NCI-H1436 treated with DMSO at 0.1 percent for 48 hours (cell line): ENCODE measurements at regions not wholly inside any gene's neighbourhood (a gene's known extent, or its start where the extent isn't known, plus 50 kb on each side); places are given as distances from the start of the nearest gene placed in this dataset.

Source experiments
- DNase-seq: peaks from one replicate; lab custom pipeline; 2025; lab: John Stamatoyannopoulos, UW

DNA sequence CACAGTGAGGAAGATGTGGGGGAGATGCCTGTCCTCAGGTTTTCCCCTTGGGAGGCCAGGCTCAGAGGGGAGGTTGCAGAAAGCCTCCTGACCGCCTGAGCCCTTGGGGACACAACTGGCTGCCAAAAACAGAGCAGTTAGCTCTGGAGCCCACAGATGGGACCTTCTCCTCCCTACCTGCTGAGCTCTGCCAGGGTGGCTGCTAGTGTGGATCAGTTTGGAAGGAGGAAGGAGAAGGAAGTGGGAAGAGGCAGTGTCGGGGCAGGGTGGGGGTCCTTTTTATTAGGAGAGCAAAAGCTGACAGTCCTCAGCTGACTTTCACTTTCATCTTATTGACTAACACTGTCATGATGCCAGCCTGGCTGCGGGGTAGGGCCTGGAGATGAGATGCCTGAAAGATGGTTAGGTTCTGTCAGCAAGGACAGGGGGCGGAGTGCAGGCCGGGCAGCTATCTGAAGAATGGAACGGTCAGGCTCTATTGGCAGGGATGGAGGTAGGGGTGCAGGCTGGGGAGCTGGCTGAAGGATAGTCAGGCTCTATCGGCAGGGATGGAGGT is 188.5 kb upstream of the HDAC4 start:
- no peak for DNase-seq

DNA sequence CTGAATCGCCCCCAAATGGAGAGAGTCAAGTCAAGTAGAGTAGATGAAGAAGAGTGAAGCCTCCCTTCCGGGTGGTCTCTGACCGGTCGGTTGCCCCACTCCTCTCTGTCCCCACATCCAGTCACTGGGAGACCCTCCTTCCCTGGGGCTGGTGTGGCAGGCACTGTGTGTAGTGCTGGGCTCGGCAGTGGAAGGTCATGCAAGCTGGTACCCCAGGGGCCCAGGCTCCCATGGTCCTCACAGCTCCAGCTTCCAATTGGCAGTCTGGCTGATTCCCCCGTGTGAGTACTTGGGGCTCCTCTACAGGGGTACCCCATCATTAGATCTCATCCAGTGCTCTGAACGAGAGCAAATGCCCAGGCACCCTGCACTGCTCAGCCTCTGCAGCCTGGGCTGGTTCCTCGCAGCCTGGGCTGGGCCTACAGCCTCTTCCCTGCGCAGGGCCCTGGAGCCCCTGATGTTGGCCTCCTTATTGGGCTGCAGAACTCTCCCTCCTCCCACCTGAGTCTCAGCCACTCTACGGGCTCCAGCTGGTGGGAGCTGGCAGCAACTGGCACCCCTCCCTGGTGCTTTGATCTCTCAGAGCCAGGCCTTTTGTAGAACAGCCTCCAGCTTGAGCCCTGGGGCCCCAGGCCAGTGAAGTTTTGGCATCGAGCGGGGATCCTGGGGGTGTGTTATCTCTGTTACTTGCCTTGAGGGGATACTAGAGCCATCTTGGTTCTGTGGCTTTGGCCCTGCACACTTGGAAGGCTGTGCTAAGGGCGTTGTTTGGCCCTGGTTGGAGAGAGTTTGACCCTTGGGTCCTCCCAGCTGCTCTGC is 187.8 kb upstream of the HDAC4 start:
- no peak for DNase-seq

DNA sequence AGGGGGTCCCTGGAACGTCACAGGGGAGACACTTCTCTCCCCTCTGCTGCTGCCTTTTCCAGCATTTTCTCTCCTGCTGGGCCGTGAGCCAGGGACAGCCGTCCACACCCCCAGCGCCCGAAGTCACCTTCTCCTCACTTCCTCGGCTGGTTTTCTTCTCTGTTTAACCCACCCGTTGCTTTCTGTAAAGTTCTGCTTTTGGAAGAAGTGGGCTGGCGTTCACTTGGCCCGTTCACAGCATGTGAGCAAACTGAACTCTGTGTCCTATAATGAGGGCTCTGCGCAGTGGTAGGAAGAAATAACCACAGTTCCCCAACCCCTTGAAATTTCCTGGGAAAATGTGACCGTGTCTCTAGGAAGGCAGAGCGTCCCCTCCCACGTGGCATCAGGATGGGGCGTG is 187.0 kb upstream of the HDAC4 start:
- no peak for DNase-seq

DNA sequence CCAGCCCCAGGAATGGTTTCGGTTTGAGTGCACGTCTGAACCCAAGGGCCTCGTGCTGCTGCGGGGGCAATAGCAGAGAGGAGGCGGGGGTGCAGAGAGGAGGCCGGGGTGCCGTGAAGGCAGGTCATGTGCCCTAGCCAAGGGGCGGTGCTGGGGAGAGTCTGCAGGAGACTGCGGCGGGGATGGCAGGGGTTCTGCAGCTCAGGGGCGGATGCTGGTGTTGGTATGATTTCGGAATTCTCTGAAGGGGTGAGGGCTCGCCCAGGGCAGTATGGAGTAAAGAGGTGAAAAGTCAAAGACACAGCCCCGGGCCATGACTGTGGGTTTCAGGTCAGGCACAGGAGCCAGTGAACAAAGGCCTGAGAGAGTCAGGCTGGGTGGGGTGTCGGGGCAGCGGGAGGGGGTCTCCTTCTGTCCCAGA is 186.5 kb upstream of the HDAC4 start:
- no peak for DNase-seq

DNA sequence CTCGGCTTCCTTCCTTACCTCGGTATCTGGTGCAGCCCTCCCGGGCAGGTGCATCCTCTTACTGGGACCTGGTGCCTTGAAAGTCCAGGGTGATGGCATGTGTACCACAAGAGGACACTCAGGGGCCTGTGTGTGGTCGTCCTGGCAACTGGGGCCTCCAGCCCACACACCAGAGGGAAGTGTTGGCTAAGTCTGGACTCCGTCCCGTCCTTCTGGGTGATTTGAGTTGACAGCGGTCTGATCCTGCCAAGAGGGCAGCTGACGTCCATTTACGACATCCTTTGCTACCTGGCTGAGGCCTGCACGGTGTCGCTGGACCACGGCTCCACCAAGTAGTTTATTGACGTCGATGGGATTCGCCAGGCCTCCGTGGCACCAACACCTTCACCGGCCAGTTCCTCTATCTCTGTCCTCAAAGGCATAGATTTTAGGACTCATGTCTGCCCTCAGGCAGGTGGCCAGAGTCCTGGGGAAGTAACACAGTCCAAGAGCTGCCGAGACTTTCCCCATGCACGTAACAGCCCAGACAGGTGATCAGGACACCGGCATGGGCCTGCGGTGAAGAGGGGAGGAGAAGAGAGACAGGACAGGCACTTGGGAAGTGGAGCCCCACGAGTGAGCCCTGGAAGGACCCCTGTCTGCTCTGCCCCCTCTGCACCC is 186.0 kb upstream of the HDAC4 start:
- no peak for DNase-seq

DNA sequence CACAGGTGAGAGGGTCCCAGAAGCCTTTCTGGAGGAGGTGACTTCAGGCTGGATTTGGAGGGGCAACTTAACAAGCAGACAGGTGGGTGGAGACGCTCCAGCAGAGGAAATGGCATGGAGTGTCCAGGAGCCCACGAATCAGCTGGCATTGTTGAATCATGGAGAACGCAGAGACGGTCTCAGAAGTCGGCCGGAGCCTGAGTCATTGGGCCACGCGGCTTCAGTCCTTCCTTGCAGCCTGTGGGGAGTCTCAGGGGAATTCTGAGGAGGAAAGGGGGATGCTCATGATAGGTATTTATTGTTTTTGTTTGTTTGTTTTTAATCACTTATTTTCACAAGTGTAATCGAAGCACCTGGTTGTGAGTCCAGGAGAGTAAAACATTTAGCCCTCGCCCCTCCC is 184.6 kb upstream of the HDAC4 start:
- DNase-seq = no peak

DNA sequence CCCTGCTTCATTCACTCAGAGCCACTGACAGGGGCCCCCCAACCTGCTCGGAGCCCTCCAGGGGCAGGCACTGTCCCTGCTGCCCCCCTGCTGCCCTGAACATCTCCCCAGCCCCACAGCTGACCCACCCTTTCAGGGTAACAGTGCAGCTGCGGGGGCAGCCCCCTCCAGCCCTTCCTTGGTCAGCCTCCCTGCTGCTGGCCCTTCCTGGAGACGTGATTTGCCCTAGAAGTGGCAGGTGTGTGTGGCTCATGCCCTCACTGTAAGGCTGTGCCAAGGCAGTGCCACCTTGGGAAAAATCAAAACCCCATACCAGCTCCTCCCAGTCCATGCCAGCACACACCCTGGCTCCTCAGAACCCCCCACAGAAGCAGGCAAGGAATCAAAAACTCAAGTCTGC is 184.2 kb upstream of the HDAC4 start:
- DNase-seq = no peak

DNA sequence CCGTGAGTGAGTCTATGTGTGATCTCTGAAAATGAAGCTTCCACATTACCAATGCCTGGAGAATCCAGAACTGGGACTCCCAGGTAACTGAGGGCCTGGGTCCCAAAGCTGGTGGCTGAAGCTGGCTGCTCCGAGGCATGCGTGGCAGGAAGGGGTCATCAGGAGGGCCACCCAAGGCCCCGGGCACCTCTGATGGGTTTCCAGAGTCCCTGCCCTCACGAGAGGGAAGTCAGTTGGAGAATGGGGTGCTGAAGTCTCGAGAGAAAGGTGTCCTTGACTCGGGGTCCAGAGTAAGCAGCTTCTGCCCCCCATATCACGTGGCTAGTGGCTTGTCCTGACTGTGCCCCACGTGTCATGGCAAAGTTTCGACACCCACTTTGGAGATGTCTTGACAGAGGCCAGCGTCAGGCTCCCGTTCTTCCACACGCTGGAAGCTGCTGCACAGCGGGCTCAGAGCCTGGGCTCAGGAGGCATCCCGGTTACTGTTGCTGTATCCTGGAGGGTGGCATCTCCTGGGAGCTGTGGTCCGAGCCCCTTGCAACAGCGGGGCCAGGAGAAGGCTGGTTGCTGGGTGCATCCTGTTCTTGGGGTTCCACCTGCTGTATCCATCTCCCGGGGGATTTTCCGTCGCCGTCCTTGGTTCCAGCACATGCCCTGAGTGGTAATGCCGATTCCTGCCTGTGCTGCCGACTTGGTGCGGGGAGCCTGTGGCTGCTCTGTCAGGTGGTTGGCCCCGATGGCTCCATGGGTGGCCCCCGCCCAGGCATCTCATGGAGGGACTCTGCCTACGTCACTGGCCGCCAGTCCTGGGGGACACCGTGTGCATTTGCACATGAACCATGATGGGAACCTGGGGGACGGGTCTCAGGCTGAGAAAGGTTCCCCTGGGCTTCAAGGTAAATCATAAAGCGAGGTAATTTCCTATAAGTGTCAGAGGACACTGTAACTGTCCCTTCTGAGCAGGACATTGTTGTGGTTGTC is 183.3 kb upstream of the HDAC4 start:
- no peak for DNase-seq

DNA sequence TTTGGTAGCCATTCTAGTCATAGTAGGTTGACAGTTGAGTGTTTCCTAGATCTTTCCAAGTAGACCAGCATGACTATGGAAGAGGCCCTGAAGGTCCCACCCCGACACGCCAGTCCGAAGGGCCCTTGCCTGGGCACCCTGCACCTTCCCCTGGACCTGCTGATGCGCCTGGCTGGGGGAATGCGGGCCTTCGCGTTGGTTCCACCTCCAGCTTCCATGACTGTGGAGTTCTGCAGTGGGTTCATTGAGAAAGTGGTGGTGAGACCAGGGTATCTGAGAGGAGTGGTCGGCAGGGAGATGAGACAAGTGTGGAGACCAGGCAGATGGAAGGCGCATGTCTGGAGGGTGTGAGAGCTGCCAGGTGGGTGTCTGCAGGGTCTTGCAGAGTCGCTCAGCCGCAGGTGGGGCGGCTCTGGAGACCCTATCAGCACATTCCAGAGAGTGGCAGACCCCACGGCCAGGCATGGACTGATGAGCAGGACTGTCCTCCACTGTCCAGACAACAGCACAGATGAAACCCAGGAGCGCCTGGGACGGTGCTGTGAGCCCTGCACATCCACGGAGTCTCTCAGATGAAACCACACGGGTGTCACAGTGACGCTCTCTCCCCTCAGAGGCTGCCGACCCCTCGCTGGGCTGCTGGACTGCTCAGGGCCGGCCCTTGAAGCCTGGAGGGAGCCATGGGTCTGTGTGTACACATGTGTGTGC is 182.5 kb upstream of the HDAC4 start:
- no peak for DNase-seq

DNA sequence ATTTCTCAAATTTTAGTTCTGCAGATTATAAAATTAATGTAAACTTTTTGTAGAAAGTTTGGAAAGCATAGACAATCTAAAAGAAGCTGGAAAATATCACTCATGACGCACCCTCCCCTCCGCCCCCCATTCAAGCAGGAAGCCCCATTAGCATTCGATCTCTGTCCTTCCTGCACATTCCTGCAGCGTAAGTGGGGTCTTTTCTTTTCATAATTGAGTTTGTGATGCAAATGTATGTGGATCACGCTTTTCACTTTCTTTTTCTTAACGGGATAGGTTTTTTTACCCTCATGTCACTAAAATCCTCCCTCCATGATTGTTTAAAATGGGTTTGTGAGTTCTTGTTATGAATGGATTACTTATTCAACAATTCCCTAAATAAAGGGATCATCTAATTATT is 181.7 kb upstream of the HDAC4 start:
- no peak for DNase-seq

DNA sequence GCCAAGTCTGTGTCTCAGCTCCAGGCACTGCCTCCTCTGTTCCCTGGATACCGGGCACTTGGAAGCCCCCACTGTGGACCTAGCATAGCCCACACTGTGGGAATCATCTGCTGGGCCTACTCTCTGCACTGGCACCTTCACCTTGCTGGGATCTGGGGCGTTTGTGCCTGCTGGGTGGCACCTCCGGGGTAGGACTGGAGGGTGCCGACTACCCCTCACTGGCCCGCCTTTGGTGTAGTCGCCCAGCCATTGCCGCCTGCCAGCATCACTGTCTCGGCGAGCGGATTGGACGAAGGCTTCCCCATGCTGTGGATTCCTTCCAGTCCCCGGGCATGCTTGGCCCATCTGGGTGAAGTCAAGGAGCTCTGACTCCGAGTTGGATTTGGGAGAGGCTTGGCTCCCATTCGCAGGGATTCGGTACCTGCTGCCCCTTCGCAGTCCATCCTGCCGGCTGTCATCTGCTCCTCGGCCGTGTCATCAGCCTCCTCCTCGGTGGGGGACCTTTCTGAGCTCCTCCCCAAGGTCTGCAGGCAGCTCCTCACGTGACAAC is 180.6 kb upstream of the HDAC4 start:
- no peak for DNase-seq

DNA sequence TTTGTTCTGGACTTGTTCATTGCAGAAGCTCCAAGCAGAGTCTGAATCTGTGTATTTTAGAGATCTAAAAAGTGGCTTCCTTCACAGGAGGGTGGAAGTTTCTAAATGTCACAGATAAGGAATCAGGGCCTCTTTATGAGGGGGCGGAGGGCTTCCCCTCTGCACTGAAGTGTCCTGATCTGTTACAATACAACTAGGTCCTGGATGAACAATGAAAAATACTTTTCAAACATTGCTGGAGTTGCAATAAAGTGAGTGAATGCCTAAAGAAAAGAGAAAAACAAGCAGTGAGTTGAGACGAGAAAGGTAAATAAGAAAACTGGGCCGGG is 179.3 kb upstream of the HDAC4 start:
- DNase-seq = no peak

DNA sequence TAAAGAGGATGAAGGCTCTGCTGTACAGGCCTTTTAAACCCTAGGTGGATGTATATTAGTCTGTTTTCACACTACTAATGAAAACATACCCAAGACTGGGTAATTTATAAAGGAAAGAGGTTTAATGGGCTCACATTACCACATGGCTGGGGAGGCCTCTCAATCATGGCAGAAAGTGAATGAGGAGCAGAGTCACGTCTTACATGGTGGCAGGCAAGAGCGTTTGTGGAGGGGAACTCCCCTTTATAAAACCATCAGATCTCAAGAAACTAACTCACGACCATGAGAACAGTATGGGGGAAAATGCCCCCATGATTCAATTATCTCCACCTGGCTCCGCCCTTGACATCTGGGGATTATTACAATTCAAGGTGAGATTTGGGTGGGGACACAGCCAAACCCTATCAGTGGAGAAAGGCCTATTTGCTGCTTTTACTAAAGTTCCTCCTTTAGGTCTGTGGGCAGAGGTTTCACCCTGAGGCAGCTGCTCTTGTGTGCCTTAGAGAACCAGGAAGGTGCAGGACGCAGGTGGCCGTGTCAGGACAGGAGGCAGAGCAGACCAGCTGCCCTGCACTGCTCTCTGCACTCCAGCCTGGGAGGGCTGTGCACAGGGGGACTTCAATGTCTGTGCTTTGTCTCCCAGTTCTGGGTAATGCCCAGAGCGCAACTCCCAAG is 178.8 kb upstream of the HDAC4 start:
- DNase-seq = no peak

DNA sequence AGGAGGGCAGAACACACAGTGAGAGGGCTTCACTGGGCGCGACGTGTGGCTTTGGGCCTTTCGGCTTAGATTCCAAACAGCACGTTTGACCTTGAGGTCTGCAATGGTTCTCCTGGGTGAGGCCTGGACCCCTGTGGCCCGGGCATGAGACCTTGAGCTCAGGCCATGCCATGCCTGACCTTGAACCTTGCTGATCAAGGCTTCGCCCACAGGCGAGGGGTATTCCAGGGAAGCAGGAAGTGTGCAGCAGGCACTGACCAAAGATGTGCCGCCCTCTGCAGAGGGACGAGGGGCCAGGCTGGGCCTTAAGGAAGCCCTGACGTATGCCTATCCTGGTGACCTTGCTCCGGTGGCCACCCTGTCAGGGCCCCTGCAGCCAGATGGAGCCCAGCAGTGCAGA is 178.3 kb upstream of the HDAC4 start:
- DNase-seq = no peak

DNA sequence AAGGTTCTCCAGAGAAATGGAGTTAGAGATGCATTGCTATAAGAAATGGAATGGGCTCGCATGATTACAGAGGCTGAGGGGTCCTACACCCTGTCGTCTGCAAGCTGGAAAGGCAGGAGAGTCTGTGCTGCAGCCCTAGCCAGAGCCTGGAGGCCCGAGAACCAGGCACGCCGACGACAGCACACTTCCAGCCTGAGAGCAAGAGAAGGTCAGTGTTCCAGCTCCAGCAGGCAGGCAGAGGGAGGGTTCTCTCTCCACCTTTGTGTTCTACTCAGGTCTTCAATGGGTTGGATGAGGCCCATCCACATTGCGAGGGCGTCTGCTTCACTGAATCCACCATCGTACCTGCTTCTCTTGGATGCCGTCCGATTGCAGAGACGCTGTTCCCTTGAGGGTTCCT is 177.6 kb upstream of the HDAC4 start:
- no peak for DNase-seq

DNA sequence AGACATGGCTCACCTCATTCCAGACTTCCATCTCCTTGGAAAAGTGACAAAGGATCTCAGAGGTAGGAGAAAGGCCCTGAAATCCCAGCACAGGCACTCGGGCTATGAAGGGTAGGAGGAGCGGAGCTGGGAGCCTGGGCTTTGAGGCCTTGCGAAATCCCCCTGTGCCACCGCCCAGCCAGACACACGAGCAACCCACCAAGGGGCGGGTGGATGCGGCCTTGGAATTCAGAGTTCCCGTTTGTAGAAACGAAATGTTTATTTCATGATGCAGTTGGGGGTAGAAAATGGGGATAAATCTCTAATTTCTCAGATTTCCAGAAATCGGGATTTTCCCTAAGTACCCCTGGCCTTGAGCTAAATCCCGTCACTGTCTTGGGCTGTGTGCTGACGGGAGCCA is 177.1 kb upstream of the HDAC4 start:
- DNase-seq = no peak

DNA sequence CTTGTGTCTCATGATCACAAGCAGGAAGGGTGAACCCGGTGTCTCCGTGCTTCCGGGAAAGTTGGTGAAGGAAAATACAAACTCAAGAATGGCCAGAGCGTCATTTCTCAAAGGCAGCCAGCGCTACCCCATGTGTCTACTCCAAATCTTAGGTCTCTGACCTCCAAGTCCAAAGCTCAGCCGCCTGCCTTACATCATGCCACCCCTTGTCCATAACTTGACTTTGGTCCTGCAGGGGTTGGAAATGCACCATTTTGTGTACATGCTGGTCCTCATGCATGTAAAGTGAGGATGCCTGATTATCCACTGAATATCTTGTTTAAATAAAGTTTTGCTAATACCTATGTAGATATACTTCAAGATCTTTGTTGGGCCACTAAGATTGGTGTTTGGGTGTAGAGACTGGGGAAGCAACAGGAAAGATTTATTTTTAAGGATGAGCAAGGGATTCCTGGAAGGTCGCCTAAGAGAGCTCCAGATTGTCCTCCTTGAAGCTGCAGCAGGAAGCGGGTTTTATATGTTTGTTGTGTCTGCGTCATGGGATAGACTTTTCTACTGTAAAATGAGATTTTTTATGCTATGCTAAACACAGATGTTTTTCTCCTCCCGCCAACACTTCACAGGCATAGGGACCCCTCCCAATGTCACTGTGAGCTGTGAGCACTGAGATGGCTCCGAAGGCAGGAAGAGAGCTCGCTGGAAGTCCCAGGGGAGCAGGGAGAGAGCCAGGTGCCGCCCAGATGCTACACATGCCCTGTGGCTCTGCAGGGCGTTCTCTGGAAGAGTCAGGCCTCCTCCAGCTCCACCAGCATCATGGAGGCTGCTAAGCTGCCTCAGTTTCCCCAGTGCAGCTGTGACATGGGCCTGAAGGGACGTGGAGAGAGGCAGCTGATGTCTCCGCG is 176.2 kb upstream of the HDAC4 start:
- no peak for DNase-seq

DNA sequence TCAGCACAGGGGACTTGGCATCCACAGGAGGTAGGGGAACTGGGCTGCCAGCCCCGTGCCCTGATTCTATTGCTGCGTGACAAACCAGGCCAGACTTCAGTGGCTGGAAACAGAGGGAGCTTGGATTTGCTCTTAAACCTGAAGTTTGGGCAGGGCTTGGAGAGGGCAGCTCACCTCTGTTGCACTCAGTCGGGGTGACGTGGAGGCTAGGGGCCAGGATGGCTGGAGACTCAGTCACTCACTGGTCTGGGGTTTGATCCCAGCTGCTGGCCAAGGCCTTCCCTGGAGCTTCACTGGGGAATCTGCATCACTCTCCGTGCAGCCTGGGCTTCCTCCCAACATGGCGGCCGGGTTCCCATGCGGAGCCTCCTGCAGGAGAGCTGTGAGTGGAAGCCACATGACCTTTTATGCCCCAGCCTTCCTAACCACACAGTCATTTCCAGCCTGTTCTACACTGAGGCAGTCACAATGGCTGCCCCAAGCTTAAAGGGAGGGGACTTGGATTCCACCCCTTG is 175.2 kb upstream of the HDAC4 start:
- DNase-seq = no peak

DNA sequence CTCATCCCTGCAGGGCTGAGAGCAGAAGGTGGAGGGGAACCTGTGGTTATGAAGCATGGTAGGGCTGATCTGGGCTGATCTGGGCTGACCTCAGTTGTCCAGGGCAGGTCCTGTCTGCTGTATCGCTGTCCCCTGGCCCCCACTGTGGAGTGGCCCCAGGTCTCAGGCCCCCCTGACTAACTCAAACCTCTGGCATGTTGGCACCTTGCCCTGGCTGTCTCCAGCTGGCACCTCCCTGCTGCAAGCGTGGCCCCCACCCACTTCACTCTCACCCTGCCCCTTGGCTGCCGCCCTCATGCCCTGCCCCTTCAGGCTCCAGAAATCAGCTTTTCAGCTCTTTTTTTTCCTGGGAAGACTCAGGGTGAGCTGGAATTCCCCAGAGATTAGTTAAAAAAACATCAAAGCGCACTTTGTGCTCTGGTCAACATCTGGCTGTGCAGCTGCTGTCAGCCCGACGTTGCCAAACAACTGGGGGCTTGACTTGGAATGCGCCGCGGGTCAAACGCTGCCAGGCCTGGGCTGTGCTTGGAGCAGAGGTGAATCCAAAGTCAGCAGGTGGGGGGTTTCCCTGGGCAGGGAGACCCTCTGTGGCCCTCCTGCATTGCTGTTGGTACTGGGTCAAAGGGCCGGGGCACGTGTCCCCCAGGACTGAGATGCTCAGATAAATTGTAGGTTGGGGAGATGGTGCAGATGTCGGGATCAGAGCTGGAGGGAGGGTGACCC is 173.8 kb upstream of the HDAC4 start:
- no peak for DNase-seq
